AG09319 (cell line): ENCODE measurements at regions not wholly inside any gene's neighbourhood (a gene's known extent, or its start where the extent isn't known, plus 50 kb on each side); places are given as distances from the start of the nearest gene placed in this dataset.

Experiments
- DNase-seq: peaks from one replicate; pipeline ENCODE4 v3.0.0-alpha.2; 2010; ENCODE audit warnings: low read depth; ENCODE audit errors: extremely low read depth
- CTCF ChIP-seq: IDR thresholded peaks from 2 replicates; pipeline ENCODE4 v1.5.1; 2011; ENCODE audit warnings: low read depth, mild to moderate bottlenecking, inconsistent platforms, low read length, moderate library complexity

- TF ChIP-seq CTCF, result no peak
- no peak for DNase-seq
Observed at GRCh38 chr20:52289956-52290565, 98.5 kb upstream of the ZFP64 start.

- no peak for DNase-seq
- TF ChIP-seq CTCF, result no peak
Observed at GRCh38 chr20:52280407-52280806, 88.8 kb upstream of the ZFP64 start.

- TF ChIP-seq CTCF, result no peak
- DNase-seq, result no peak
Observed at GRCh38 chr20:52279706-52280105, 88.1 kb upstream of the ZFP64 start.

- DNase-seq, result no peak
- TF ChIP-seq CTCF, result no peak
Observed at GRCh38 chr20:52275181-52275691, 83.7 kb upstream of the ZFP64 start.

GRCh38 chr20:52270696-52271095 is 79.1 kb upstream of the ZFP64 start:
- no peak for TF ChIP-seq CTCF
- DNase-seq, result no peak

GRCh38 chr20:52270001-52270606 is 78.5 kb upstream of the ZFP64 start:
- TF ChIP-seq CTCF, result no peak
- no peak for DNase-seq

- TF ChIP-seq CTCF, result no peak
- peak; percentile 42 for DNase-seq
Observed at GRCh38 chr20:52269321-52269720, 77.7 kb upstream of the ZFP64 start.
